ENCODE measurements at regions not wholly inside any gene's neighbourhood (a gene's known extent, or its start where the extent isn't known, plus 50 kb on each side); places are given as distances from the start of the nearest gene placed in this dataset.
"Not testable (repeated sequence)": the region's sequence is repeated elsewhere in the genome, so short reads cannot be mapped to it uniquely, and the experiment has no call there.

GRCh38 chrX:138889149-138889548, 177.6 kb upstream of the FGF13 start:
- no peaks in the 10 kb centered on the region for H3K9me3 ChIP-seq
- no peak for TF ChIP-seq CTCF (IDR thresholded peaks at IDR 0.05)
- no peak for TF ChIP-seq EP300 (IDR thresholded peaks at IDR 0.05; ENCODE audit: low read depth)
- no peak for TF ChIP-seq POLR2A (IDR thresholded peaks at IDR 0.05)
- no peak for TF ChIP-seq POLR2AphosphoS5 (IDR thresholded peaks at IDR 0.05)
- in situ Hi-C loops (cut with MboI; ENCODE audit: low pct_ligation_motif_present in 1 of 4, low pct_unique_long_range_greater_than_20kb in 1 of 4, low sequenced_read_pairs in 3 of 4) (no loop called here), intact Hi-C loops (cut with DNase I; ENCODE audit: low total_unique reads) (no loop called here)
- H3K4me1 ChIP-seq: no peaks in the 10 kb centered on the region
- H3K4me3 ChIP-seq: no peak overlapping the region
- no peak for DNase-seq
- H3K27ac ChIP-seq: no peak overlapping the region
- no peaks in the 10 kb centered on the region for H3K27me3 ChIP-seq
- H3K36me3 ChIP-seq: no peaks in the 10 kb centered on the region

GRCh38 chrX:138886769-138887168, 175.3 kb upstream of the FGF13 start:
- WGBS, 2 donors (ENCODE audit: low coverage in 1 of 2): 63% methylated on average over 2 of the region's 2 CpGs; no CpG with 5 or more reads in 1 of the 2 donors
- intact Hi-C loops (cut with DNase I; ENCODE audit: low total_unique reads): no loop called here
- in situ Hi-C loops (cut with MboI; ENCODE audit: low pct_ligation_motif_present in 1 of 4, low pct_unique_long_range_greater_than_20kb in 1 of 4, low sequenced_read_pairs in 3 of 4): no loop called here
- no peaks in the 10 kb centered on the region for H3K9me3 ChIP-seq
- no peaks in the 10 kb centered on the region for H3K27me3 ChIP-seq
- H3K27ac ChIP-seq: no peak overlapping the region
- H3K4me3 ChIP-seq: no peak overlapping the region
- DNase-seq: no peak
- H3K4me1 ChIP-seq: no peaks in the 10 kb centered on the region
- TF ChIP-seq POLR2A (IDR thresholded peaks at IDR 0.05): no peak
- TF ChIP-seq CTCF (IDR thresholded peaks at IDR 0.05): no peak
- no peak for TF ChIP-seq POLR2AphosphoS5 (IDR thresholded peaks at IDR 0.05)
- TF ChIP-seq EP300 (IDR thresholded peaks at IDR 0.05; ENCODE audit: low read depth): no peak
- no peaks in the 10 kb centered on the region for H3K36me3 ChIP-seq

GRCh38 chrX:138885886-138886285, 174.4 kb upstream of the FGF13 start:
- whole genome bisulfite sequencing, 2 donors (ENCODE audit: low coverage in 1 of 2): 75% methylated on average over 6 of the region's 6 CpGs; no CpG with 5 or more reads in 1 of the 2 donors
- H3K27ac ChIP-seq: no peak overlapping the region

GRCh38 chrX:138880293-138880692, 168.8 kb upstream of the FGF13 start:
- in situ Hi-C loops (cut with MboI; ENCODE audit: low pct_ligation_motif_present in 1 of 4, low pct_unique_long_range_greater_than_20kb in 1 of 4, low sequenced_read_pairs in 3 of 4); H3K27ac ChIP-seq; H3K27me3 ChIP-seq; H3K36me3 ChIP-seq; intact Hi-C loops (cut with DNase I; ENCODE audit: low total_unique reads); DNase-seq; H3K4me1 ChIP-seq; H3K4me3 ChIP-seq; H3K9me3 ChIP-seq: not testable (repeated sequence)
- 80% methylated on average over 4 of the region's 4 CpGs; no CpG with 5 or more reads in 1 of the 2 donors for WGBS, 2 donors (ENCODE audit: low coverage in 1 of 2)

More at GRCh38 chrX:138885886-138886285, 174.4 kb upstream of the FGF13 start:
- intact Hi-C loops (cut with DNase I; ENCODE audit: low total_unique reads): no loop called here
- in situ Hi-C loops (cut with MboI; ENCODE audit: low pct_ligation_motif_present in 1 of 4, low pct_unique_long_range_greater_than_20kb in 1 of 4, low sequenced_read_pairs in 3 of 4): no loop called here
- TF ChIP-seq POLR2AphosphoS5 (IDR thresholded peaks at IDR 0.05): no peak
- TF ChIP-seq POLR2A (IDR thresholded peaks at IDR 0.05): no peak
- TF ChIP-seq EP300 (IDR thresholded peaks at IDR 0.05; ENCODE audit: low read depth): no peak
- TF ChIP-seq CTCF (IDR thresholded peaks at IDR 0.05): no peak
- no peaks in the 10 kb centered on the region for H3K9me3 ChIP-seq
- H3K27me3 ChIP-seq: no peaks in the 10 kb centered on the region
- no peak for DNase-seq
- H3K4me3 ChIP-seq: no peak overlapping the region
- no peaks in the 10 kb centered on the region for H3K36me3 ChIP-seq
- no peaks in the 10 kb centered on the region for H3K4me1 ChIP-seq

GRCh38 chrX:138877746-138878145, 166.2 kb upstream of the FGF13 start:
- H3K9me3 ChIP-seq: no peaks in the 10 kb centered on the region
- no peaks in the 10 kb centered on the region for H3K36me3 ChIP-seq
- no peak overlapping the region for H3K27ac ChIP-seq
- TF ChIP-seq CTCF (IDR thresholded peaks at IDR 0.05) (no peak), POLR2AphosphoS5 (IDR thresholded peaks at IDR 0.05) (no peak)
- in situ Hi-C loops (cut with MboI; ENCODE audit: low pct_ligation_motif_present in 1 of 4, low pct_unique_long_range_greater_than_20kb in 1 of 4, low sequenced_read_pairs in 3 of 4): no loop called here
- intact Hi-C loops (cut with DNase I; ENCODE audit: low total_unique reads): no loop called here
- H3K4me1 ChIP-seq: no peaks in the 10 kb centered on the region
- H3K27me3 ChIP-seq: no peaks in the 10 kb centered on the region
- DNase-seq: no peak
- H3K4me3 ChIP-seq: no peak overlapping the region
- 58 to 64% methylated on average over 2 of the region's 2 CpGs for WGBS, 2 donors (ENCODE audit: low coverage in 1 of 2)

Measured in transverse colon (tissue), 4 donors.